ENCODE measurements at regions not wholly inside any gene's neighbourhood (a gene's known extent, or its start where the extent isn't known, plus 50 kb on each side); places are given as distances from the start of the nearest gene placed in this dataset.

DNA sequence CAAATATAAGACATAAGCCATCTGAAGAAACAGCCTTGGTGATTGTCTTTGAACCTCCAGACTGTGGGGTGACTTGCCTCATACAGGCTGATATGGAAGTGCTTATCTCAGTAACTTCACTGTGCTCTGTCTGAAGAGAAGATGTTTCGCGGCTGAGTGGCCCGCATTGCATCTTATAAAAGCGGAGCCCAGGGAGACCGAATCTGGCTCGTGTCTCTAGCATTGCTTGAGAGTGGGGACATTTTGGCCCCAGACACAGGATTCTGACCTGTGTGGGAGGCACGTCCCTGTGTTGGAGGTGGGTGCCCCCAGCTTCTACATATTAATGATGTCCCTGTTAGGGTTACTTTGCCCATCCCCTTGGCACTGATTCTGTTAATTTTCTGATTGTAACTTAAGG lies 66.4 kb downstream of the METRNL start:
- H3K27me3 ChIP-seq (replicated peaks in 1 of 4; ENCODE audit: control extremely low read depth in 1 of 4, control insufficient read depth in 3 of 4, insufficient read depth in 4 of 4, low read length in 3 of 4): peaks cover 0 to 14% (median 2%) of the 10 kb centered on the region in 4 experiments
- 98% methylated on average over 6 of the region's 7 CpGs for WGBS (ENCODE audit: insufficient coverage)
- no peak overlapping the region for H3K9ac ChIP-seq (ENCODE audit: low read length)
- intact Hi-C loops (cut with micrococcal nuclease): no loop called here
- peaks cover 41% of the 10 kb centered on the region for H3K27me3 Mint-ChIP-seq
- H3K4me2 ChIP-seq (replicated peaks; ENCODE audit: low read depth, low read length, poor library complexity, severe bottlenecking): no peak overlapping the region
- ATAC-seq (ENCODE audit: low read depth) (no peak), DNase-seq (no peak)
- no peaks in the 10 kb centered on the region for H4K20me1 ChIP-seq (ENCODE audit: control insufficient read depth, insufficient read depth, low read length, poor library complexity, severe bottlenecking)
- H3K4me3 ChIP-seq (ENCODE audit: control extremely low read depth in 1 of 5, extremely low read depth in 1 of 5, insufficient read depth in 1 of 5, low read depth in 2 of 5, low read length in 4 of 5): no peak overlapping the region
- H3K9me3 ChIP-seq (ENCODE audit: control extremely low read depth in 1 of 3, control insufficient read depth in 2 of 3, insufficient read depth in 1 of 3, low read length in 2 of 3): peaks cover 0 to 3% (median 2%) of the 10 kb centered on the region in 3 donors
- no peaks in the 10 kb centered on the region for H3K79me2 ChIP-seq (ENCODE audit: control insufficient read depth, insufficient read depth, low read length)
- TF ChIP-seq, protein P1, sequence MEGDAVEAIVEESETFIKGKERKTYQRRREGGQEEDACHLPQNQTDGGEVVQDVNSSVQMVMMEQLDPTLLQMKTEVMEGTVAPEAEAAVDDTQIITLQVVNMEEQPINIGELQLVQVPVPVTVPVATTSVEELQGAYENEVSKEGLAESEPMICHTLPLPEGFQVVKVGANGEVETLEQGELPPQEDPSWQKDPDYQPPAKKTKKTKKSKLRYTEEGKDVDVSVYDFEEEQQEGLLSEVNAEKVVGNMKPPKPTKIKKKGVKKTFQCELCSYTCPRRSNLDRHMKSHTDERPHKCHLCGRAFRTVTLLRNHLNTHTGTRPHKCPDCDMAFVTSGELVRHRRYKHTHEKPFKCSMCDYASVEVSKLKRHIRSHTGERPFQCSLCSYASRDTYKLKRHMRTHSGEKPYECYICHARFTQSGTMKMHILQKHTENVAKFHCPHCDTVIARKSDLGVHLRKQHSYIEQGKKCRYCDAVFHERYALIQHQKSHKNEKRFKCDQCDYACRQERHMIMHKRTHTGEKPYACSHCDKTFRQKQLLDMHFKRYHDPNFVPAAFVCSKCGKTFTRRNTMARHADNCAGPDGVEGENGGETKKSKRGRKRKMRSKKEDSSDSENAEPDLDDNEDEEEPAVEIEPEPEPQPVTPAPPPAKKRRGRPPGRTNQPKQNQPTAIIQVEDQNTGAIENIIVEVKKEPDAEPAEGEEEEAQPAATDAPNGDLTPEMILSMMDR (IDR thresholded peaks at IDR 0.05): no peak
- TF ChIP-seq EZH2 (IDR thresholded peaks at IDR 0.05; ENCODE audit: borderline replicate concordance, insufficient read depth, low read depth, low read length, poor library complexity, severe bottlenecking): no peak
- H3K27ac Mint-ChIP-seq: no peak overlapping the region
- H3K9me3 Mint-ChIP-seq (ENCODE audit: insufficient read depth): peaks cover 8% of the 10 kb centered on the region
- H3K4me3 Mint-ChIP-seq: no peak overlapping the region
- no peak overlapping the region for H3K27ac ChIP-seq (ENCODE audit: low read length in 2 of 2)
- H3K4me1 ChIP-seq (ENCODE audit: control insufficient read depth in 2 of 2, insufficient read depth in 2 of 2, low read length in 2 of 2): no peaks in the 10 kb centered on the region
- H3K36me3 ChIP-seq (replicated peaks in 1 of 2; ENCODE audit: control extremely low read depth in 1 of 2, control insufficient read depth in 1 of 2, extremely low read depth in 1 of 2, insufficient read depth in 2 of 2, low read length in 1 of 2): no peaks in the 10 kb centered on the region
- POLR2A ChIA-PET: no interaction called here
- CTCF ChIA-PET: no interaction called here
- no peak overlapping the region for H2AFZ ChIP-seq (ENCODE audit: insufficient read depth, low read depth, low read length, poor library complexity, severe bottlenecking)
- no peaks in the 10 kb centered on the region for H3K4me1 Mint-ChIP-seq

DNA sequence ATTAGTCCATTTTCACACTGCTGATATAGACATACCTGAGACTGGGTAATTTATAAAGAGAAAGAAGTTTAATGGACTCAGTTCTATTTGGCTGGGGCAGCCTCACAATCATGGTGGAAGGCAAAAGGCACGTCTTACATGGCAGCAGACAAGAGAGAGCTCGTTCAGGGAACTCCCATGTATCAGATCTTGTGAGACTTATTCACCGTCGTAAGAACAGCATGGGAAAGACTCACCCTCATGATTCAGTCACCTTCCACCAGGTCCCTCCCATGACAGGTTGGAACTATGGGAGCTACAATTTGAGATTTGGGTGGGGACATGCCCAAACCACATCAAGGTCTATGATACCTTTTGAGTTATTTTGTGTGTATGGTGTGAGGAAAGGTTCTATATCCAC lies 66.9 kb downstream of the METRNL start:
- Histone ChIP-seq H3K4me2 (replicated peaks; ENCODE audit: low read depth, low read length, poor library complexity, severe bottlenecking) (no peak overlapping the region), H3K4me3 (ENCODE audit: control extremely low read depth in 1 of 5, extremely low read depth in 1 of 5, insufficient read depth in 1 of 5, low read depth in 2 of 5, low read length in 4 of 5) (no peak overlapping the region), H3K36me3 (replicated peaks in 1 of 2; ENCODE audit: control extremely low read depth in 1 of 2, control insufficient read depth in 1 of 2, extremely low read depth in 1 of 2, insufficient read depth in 2 of 2, low read length in 1 of 2) (no peaks in the 10 kb centered on the region), H3K9me3 (ENCODE audit: control extremely low read depth in 1 of 3, control insufficient read depth in 2 of 3, insufficient read depth in 1 of 3, low read length in 2 of 3) (peaks cover 0 to 3% (median 2%) of the 10 kb centered on the region in 3 donors), H3K4me1 (ENCODE audit: control insufficient read depth in 2 of 2, insufficient read depth in 2 of 2, low read length in 2 of 2) (no peaks in the 10 kb centered on the region), H4K20me1 (ENCODE audit: control insufficient read depth, insufficient read depth, low read length, poor library complexity, severe bottlenecking) (no peaks in the 10 kb centered on the region), H3K79me2 (ENCODE audit: control insufficient read depth, insufficient read depth, low read length) (no peaks in the 10 kb centered on the region), H3K9ac (ENCODE audit: low read length) (no peak overlapping the region), H3K27me3 (replicated peaks in 1 of 4; ENCODE audit: control extremely low read depth in 1 of 4, control insufficient read depth in 3 of 4, insufficient read depth in 4 of 4, low read length in 3 of 4) (peaks cover 0 to 14% (median 2%) of the 10 kb centered on the region in 4 experiments), H3K27ac (ENCODE audit: low read length in 2 of 2) (no peak overlapping the region), H2AFZ (ENCODE audit: insufficient read depth, low read depth, low read length, poor library complexity, severe bottlenecking) (no peak overlapping the region)
- Mint-ChIP-seq H3K27me3 (peaks cover 46% of the 10 kb centered on the region), H3K27ac (no peak overlapping the region), H3K4me1 (no peaks in the 10 kb centered on the region), H3K4me3 (no peak overlapping the region), H3K9me3 (ENCODE audit: insufficient read depth) (peaks cover 8% of the 10 kb centered on the region)
- TF ChIP-seq EZH2 (IDR thresholded peaks at IDR 0.05; ENCODE audit: borderline replicate concordance, insufficient read depth, low read depth, low read length, poor library complexity, severe bottlenecking): no peak
- ATAC-seq (ENCODE audit: low read depth) (no peak), DNase-seq (no peak)
- intact Hi-C loops (cut with micrococcal nuclease): no loop called here
- POLR2A ChIA-PET: no interaction called here
- 90% methylated on average over 2 of the region's 4 CpGs for WGBS (ENCODE audit: insufficient coverage)
- CTCF ChIA-PET: no interaction called here

Data from B cell (primary cell).